GM19324 (cell line): ENCODE measurements at regions not wholly inside any gene's neighbourhood (a gene's known extent, or its start where the extent isn't known, plus 50 kb on each side); places are given as distances from the start of the nearest gene placed in this dataset.
"Not testable (repeated sequence)": the region's sequence is repeated elsewhere in the genome, so short reads cannot be mapped to it uniquely, and the experiment has no call there.

Experiments
- ATAC-seq: cut with Tn5 transposase; IDR thresholded peaks from one replicate; pipeline ENCODE4 v1.9.1; 2021; ENCODE audit warnings: mild to moderate bottlenecking, moderate library complexity; ENCODE audit not compliant: unreplicated experiment, low FRiP score

- ATAC-seq, result no peak
Measured at GRCh38 chr20:17822039-17822438, 122.3 kb downstream of the BANF2 start.

DNA sequence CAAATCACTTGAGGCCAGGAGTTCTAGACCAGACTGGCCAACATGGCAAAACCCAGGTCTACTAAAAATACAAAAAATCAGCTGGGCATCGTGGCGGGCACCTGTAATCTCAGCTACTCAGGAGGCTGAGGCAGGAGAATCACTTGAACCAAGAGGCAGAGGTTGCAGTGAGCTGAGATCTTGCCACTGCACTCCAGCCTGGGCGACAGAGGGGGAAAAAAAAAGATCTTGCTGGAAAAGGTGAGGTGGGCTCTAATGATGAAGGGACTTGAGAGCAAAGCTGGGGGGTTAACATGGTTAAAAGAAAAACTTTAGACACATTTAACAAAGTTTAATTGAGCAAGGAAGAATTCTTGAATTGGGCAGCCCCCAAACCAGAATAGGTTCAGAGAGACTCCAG lies 121.8 kb downstream of the BANF2 start:
- not testable (repeated sequence) for ATAC-seq

DNA sequence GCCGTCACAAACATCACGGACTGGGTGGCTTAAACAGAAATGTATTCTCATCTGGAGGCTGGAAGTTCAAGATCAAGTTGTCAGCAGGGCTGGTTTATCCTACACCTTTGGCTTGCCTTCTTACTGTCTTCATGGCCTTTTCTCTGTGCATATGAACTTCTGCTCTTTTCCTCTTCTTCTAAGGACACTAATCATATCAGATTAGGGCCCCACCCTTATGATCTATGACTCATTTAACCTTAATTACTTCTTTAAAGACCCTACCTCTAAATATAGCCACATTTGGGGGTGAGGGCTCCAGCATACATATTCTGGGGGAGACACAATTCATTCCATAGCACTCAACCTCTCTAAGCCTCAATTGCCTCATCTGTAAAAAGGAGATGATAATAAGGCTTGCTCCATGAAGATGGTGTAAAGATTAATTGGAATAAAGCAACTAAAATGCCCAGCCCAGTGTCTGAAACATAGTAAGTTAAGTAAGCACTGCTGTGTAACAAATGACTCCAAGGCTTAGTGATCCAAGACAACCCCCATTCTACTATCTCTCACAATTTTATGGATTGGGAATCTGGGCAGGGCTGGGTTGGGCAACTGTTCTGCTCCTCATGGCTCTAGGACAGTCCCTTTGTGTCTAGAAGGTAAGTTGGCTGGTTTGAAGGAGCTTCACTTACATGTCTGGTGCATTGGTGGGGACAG lies 119.8 kb downstream of the BANF2 start:
- ATAC-seq, result no peak

DNA sequence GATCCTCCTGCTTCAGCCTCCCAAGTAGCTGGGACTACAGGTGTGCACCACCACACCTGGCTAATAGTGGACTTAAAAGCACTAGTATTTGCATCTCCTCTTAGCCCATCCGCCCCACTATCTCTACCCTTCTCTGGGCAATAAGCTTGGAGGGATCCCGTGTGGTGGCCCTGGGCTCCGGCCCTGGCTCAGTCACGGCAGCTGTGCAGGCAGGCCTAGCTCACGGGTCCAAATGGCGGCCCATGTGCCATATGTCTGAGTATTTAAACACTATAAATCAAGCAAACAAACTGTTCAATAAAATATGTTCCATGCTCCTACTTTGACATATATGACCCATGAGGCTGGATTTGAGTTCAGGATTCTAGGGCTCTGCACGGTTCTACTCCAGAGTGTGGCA lies 118.4 kb downstream of the BANF2 start:
- ATAC-seq, result no peak

- ATAC-seq, result no peak
Measured at GRCh38 chr20:17816804-17817587, 117.2 kb downstream of the BANF2 start.

GRCh38 chr20:17811628-17811965 lies 111.8 kb downstream of the BANF2 start:
- no peak for ATAC-seq

DNA sequence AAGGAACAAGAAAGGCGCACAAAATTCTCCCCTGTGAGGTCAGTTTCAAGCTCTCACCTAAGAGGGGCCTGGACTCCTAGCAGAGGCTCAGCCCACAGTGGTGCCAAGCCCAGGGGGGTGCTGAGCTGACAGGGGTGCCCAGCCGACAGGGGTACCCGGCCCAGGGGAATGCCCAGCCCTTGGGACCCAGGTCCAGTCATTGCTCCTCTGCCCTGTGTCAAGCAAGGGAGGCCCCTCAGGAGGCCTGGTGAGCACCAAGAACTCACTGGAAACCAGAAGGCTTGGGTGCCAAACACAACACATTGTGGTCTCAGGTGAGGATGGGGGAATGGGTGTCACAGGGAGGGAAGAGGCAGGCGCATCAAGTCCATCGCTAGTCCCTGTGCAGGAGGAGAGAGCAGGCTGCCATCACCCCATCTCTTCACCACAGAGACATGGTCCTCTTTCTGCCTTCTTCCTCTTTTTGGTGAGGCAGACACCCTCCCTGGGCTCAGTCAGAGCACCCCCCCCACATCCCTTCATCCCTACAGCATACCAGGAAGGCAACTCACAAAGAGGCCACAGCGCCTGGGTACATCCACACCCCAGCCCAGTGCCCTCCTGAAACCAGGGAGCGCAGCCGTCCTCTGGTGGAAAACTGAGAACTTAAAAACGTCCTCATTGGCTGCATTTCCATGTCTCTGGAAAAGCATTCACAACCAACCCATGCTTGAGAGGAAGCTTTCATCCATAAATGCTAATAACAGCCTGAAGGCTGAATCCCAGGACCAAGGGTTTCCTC lies 111.3 kb downstream of the BANF2 start:
- no peak for ATAC-seq

DNA sequence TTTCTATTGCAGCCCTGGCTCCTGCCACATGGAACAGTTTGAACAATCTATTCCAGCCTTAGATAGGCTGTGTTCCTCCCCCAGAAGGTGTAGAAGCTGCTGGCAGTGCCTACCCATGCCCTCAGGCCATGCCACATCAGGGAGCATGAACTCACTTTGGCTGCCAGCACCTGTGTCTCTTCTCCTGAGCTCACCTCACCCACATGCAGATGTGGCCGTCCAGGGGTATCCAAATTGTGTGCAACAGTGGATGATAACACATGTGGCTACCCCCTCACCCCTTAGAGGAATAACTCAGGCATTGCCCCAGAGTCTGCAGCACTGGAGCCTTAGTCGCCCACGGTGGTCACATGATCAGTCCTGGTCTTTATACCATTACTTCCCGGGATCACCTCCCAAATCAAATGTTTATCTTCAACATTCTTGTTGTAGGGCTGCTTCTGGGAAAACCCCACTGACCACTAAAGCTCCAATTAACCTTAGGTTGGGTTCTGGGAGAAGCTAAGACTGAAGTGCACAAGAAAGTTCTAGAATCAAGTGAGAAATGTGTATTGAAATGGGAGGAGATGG lies 110.4 kb downstream of the BANF2 start:
- no peak for ATAC-seq

DNA sequence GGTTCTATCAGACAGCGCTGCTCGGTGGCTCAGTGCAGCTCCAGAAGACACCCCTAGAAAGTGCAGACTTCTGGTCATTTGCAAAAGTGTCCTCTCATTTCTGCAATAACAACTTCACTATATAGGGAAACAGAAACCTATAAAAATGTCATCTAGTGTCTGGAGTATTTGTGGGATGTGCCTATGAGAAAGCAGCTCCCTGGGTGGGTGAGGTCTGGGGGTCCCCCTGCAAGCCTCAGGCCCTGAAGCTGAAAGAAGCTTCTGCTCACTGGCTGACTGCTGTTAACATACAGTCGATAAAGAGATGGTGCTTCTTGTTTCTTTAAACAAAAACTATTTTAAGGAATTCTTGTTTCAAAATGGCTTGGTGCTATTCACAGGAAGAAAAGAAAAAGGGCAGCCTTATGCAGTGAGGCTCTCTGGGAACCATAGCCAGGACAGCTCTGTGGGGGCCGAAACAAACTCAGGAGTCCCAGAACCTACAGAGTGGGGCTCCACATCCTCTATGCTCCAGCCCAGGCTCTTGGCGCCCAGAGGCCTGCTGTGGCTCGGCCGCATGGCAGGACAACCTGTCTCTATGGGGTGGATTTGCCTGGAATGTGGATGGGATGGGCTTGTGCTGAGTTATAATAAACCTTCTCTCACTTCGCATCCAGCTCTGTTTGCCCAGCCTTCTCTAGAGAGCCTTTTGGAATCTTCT lies 109.7 kb downstream of the BANF2 start:
- no peak for ATAC-seq

DNA sequence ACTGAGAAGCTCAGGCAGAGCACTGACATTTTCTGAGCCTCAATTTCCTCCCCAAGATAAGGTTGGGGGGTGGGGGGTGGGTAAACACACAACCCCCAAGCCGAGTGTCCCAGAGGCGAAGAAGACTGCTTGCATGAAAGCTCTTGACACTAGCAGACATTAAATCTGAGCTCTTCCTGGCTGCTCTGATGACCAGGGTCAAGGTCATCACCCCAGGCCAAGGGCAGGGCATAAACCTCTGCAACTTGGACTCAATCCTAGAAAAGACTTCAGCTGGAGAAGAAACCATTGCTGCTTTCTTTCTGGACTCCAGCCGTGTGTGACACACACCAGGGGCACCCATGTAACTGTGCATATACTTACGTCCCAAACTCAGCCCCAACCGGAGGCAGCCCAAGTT lies 109.0 kb downstream of the BANF2 start:
- no peak for ATAC-seq

DNA sequence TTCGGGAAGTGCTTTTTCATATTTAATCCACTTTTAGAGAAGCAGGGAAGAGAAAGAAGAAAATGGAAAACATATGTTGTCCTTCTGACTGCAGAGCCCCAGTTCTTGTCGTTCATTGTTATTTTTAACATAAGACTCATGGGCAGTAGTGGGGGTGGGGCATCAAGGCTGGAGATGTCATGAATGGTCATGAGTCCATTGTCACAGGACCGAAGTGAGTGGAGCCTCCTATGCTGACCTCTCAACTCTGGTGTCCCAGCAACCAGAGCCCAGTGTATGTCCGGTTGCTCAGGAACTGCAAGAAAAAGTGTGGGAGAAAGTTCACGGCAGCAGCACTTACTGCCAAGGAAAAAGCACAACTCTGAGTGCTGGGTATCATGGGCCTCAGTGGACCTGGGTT lies 108.6 kb downstream of the BANF2 start:
- ATAC-seq, result no peak

DNA sequence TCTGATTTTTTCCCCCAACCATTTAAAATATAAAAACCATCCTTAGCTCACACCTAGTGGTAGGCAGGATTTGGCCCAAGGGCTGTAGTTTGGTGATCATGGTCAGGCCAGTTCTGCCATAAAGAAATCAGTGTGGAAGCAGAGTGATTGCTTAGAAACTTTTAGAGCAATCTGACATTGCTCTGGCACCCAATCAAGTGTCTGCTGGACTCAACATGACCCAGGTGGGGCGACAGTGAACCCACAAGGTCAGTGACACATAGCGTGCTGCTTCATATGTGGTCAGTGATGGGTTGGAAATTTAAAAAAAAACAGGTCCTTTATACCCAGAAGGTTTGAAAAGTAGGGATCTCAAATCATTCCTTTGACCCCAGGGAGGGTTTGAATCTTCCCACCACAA lies 107.9 kb downstream of the BANF2 start:
- ATAC-seq, result no peak

DNA sequence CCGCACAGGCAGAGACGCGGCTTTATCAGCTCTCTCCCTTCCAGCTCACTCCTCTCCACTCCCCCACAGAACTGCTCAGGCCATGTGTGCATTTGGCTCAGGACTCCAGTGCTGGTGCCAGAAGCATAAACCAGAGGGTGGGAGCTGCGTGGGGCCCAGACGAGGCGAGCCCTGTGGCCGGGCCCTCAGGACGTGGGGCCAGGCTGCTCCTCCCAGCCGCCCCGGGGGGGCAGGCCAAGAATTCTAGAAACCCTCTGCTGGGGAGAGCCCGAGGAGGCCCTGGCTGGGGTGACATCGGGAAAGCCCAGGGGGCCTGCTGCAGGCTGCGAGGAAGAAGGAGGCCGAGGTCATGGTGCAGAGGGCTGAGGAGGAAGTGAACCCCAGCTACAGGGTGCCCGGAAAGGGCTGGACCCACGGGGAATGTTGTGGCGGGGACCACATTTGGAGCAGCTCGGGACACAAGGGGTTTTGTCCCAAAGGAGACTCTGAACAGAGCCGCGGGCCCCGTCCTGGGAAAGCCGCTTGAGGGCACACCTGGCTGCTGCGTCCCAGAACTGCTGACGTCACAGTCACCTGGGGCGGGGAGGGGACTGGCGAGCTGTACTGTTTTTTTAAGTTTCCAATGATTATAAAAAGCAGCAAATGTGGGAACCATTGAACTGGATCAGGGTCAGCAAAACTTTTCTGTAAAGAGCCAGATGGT lies 107.1 kb downstream of the BANF2 start:
- ATAC-seq, result no peak

DNA sequence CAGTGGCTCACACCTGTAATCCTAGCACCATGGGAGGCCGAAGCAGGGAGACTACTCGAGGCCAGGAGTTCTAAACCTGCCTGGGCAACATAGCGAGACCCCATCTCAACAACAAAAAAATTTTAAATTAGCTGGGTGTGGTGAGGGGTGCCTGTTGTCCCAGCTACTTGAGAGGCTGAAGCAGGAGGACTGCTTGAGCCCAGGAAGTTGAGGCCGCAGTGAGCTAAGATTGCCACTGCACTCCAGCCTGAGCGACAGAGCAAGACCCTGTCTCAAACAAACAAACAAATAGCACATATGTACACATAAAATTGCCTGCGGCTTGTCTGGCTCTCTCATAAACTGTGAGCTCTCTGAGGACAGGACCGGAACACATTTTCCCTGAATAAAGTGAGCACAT lies 106.3 kb downstream of the BANF2 start:
- no peak for ATAC-seq

DNA sequence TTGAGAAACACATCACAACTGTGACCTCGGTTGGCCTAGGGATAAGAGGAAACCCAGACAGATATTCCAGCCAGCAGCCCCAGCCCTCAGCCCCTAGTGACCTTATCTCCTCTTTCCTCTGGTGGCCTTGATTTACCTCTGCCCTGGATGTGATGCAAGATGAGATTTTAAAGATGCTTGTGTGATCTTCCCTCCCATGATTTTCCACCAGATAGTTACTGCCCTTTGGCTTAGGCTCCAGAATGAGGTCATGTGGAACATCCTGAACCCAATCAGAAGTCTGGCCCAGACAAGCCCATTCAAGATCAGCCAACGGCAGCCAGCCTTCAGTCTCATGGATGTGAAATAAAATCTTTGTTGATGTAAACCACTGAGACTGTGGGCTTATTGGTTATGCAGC lies 104.0 kb downstream of the BANF2 start:
- ATAC-seq, result no peak

GRCh38 chr20:17799575-17800227 lies 99.9 kb downstream of the BANF2 start:
- ATAC-seq, result no peak

DNA sequence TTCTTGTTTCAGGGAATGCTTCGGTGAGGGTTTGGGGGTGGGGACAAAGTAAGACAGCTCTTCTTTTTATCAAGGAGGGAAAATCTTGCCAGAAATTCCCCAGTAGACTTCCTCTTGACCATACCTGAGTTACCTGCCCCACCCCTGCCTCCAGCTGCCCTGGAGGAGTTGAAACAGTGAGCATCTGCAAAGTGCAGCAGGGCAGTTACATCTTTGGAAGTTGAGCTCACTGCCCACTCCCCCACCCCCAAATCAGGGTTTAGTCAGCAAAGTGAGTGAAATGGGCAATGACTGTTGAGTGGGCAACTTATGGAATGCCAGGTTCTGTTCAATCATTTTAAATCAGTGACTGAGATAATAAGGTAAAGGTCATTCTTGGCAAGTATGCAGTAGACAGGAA lies 98.8 kb downstream of the BANF2 start:
- ATAC-seq, result no peak

- no peak for ATAC-seq
Measured at GRCh38 chr20:17797579-17797978, 97.8 kb downstream of the BANF2 start.

GRCh38 chr20:17797161-17797560 lies 97.4 kb downstream of the BANF2 start:
- ATAC-seq, result no peak
